CD8-positive, alpha-beta T cell (primary cell): ENCODE measurements at regions not wholly inside any gene's neighbourhood (a gene's known extent, or its start where the extent isn't known, plus 50 kb on each side); places are given as distances from the start of the nearest gene placed in this dataset. TPM values are rescaled to one million over a fixed set of nuclear protein-coding genes. Genes with fewer than 3 reads are reported as not detected.

ENCODE experiments used
- microRNA-seq: library from miRNA; unstranded; fragments of <30 nt; microRNA quantifications from one replicate; pipeline ENCODE4 v1.2.0, GENCODE V29; 2022; ENCODE audit warnings: borderline microRNAs expressed

Small RNAs in the stretch of these regions (microRNA-seq; reads per million reads assigned to microRNA genes)
- gene MIR3143 = not detected
